C4-2B (cell line): ENCODE measurements at regions not wholly inside any gene's neighbourhood (a gene's known extent, or its start where the extent isn't known, plus 50 kb on each side); places are given as distances from the start of the nearest gene placed in this dataset.
"Not testable (repeated sequence)": the region's sequence is repeated elsewhere in the genome, so short reads cannot be mapped to it uniquely, and the experiment has no call there.

Experiments
- H3K27ac ChIP-seq: fragments of 450-650 bp; 2 replicates; pipeline ENCODE4 v1.5.1; 2017
- CTCF ChIP-seq: fragments of 450-650 bp; conservative IDR thresholded peaks from 2 replicates; pipeline ENCODE4 v1.5.1; 2017; ENCODE audit warnings: mild to moderate bottlenecking
- ZFX ChIP-seq: fragments of 450-650 bp; IDR thresholded peaks from 2 replicates; pipeline ENCODE4 v1.6.1; 2017

- no peak for TF ChIP-seq CTCF
- no peak for TF ChIP-seq ZFX
- H3K27ac ChIP-seq, result no peak overlapping the region
These were observed 76.2 kb upstream of the TEX13D start for GRCh38 chrX:124256216-124256615.

GRCh38 chrX:124256629-124257380 is 75.7 kb upstream of the TEX13D start:
- no peak overlapping the region for H3K27ac ChIP-seq
- TF ChIP-seq ZFX (no peak), CTCF (no peak)

GRCh38 chrX:124257924-124258702 is 74.3 kb upstream of the TEX13D start:
- TF ChIP-seq ZFX (no peak), CTCF (no peak)
- H3K27ac ChIP-seq, result no peak overlapping the region

GRCh38 chrX:124260845-124261244 is 71.6 kb upstream of the TEX13D start:
- TF ChIP-seq CTCF (no peak), ZFX (no peak)
- no peak overlapping the region for H3K27ac ChIP-seq

GRCh38 chrX:124263743-124264142 is 68.7 kb upstream of the TEX13D start:
- H3K27ac ChIP-seq, result no peak overlapping the region
- TF ChIP-seq ZFX (no peak), CTCF (no peak)

- TF ChIP-seq CTCF, result no peak
- no peak for TF ChIP-seq ZFX
- no peak overlapping the region for H3K27ac ChIP-seq
These were observed 64.4 kb upstream of the TEX13D start for GRCh38 chrX:124268099-124268498.

- TF ChIP-seq CTCF, result no peak
- TF ChIP-seq ZFX, result no peak
- no peak overlapping the region for H3K27ac ChIP-seq
These were observed 62.6 kb upstream of the TEX13D start for GRCh38 chrX:124269881-124270280.

GRCh38 chrX:124271599-124271998 is 60.9 kb upstream of the TEX13D start:
- not testable (repeated sequence) for H3K27ac ChIP-seq
